Skin of body (tissue), 1 donor: ENCODE measurements at regions not wholly inside any gene's neighbourhood (a gene's known extent, or its start where the extent isn't known, plus 50 kb on each side); places are given as distances from the start of the nearest gene placed in this dataset.

Experiments
- DNase-seq: peaks from one replicate; lab custom pipeline; 2025; lab: John Stamatoyannopoulos, UW

- DNase-seq = no peak
Measured at GRCh38 chr2:107364361-107364950, 462.2 kb upstream of the RGPD4 start.

GRCh38 chr2:107374249-107374648 lies 452.4 kb upstream of the RGPD4 start:
- no peak for DNase-seq

- DNase-seq = no peak
Measured at GRCh38 chr2:107376909-107377308, 449.8 kb upstream of the RGPD4 start.

GRCh38 chr2:107380912-107381311 lies 445.8 kb upstream of the RGPD4 start:
- DNase-seq = no peak

GRCh38 chr2:107383691-107384090 lies 443.0 kb upstream of the RGPD4 start:
- DNase-seq = no peak

GRCh38 chr2:107384422-107384821 lies 442.3 kb upstream of the RGPD4 start:
- no peak for DNase-seq

GRCh38 chr2:107385921-107386320 lies 440.8 kb upstream of the RGPD4 start:
- DNase-seq = no peak

GRCh38 chr2:107392241-107392704 lies 434.4 kb upstream of the RGPD4 start:
- DNase-seq = no peak

GRCh38 chr2:107393516-107393915 lies 433.2 kb upstream of the RGPD4 start:
- DNase-seq = no peak

GRCh38 chr2:107398683-107399082 lies 428.0 kb upstream of the RGPD4 start:
- no peak for DNase-seq

GRCh38 chr2:107402330-107402729 lies 424.4 kb upstream of the RGPD4 start:
- no peak for DNase-seq

- no peak for DNase-seq
Measured at GRCh38 chr2:107405261-107405660, 421.4 kb upstream of the RGPD4 start.

- no peak for DNase-seq
Measured at GRCh38 chr2:107407017-107407416, 419.7 kb upstream of the RGPD4 start.

- no peak for DNase-seq
Measured at GRCh38 chr2:107407974-107408373, 418.7 kb upstream of the RGPD4 start.

- DNase-seq = no peak
Measured at GRCh38 chr2:107411267-107411666, 415.4 kb upstream of the RGPD4 start.

GRCh38 chr2:107412209-107412904 lies 414.3 kb upstream of the RGPD4 start:
- no peak for DNase-seq

- no peak for DNase-seq
Measured at GRCh38 chr2:107412981-107413380, 413.7 kb upstream of the RGPD4 start.

- no peak for DNase-seq
Measured at GRCh38 chr2:107414376-107414775, 412.3 kb upstream of the RGPD4 start.

GRCh38 chr2:107418708-107419107 lies 408.0 kb upstream of the RGPD4 start:
- DNase-seq = no peak

- no peak for DNase-seq
Measured at GRCh38 chr2:107419191-107419590, 407.5 kb upstream of the RGPD4 start.

GRCh38 chr2:107428781-107429180 lies 397.9 kb upstream of the RGPD4 start:
- DNase-seq = no peak

GRCh38 chr2:107430006-107430405 lies 396.7 kb upstream of the RGPD4 start:
- no peak for DNase-seq

- no peak for DNase-seq
Measured at GRCh38 chr2:107430596-107431266, 396.0 kb upstream of the RGPD4 start.
